K562 (cell line): ENCODE measurements at regions not wholly inside any gene's neighbourhood (a gene's known extent, or its start where the extent isn't known, plus 50 kb on each side); places are given as distances from the start of the nearest gene placed in this dataset.

Source experiments
- ATAC-seq: fragments of 200-7000 bp; cut with Tn5 transposase; 3 replicates; pipeline ENCODE4 v1.9.1; 2020; ENCODE audit warnings: moderate library complexity
- BruUV-seq: library from RNA; stranded (reverse); fragments of 400-500 nt; replicated peaks from 2 replicates; lab custom pipeline; 2021; lab: Mats Ljungman, UMichigan
- CTCF ChIA-PET: fragments of 300-600 bp; formaldehyde crosslinking; extraction: SDS; loops from one replicate; lab custom pipeline; 2021; ENCODE audit warnings: low intra/inter-chr PET ratio; lab: Yijun Ruan, JAX
- POLR2A ChIA-PET: fragments of 300-600, 350-650 bp; sonication (Branson Sonifier 250); formaldehyde crosslinking; extraction: SDS; loops from one replicate; lab custom pipeline; 2021; ENCODE audit warnings: antibody characterized with exemption, inconsistent platforms; lab: Yijun Ruan, JAX
- DNase-seq, 4 experiments: peaks; one replicate each; pipeline versions ENCODE4 v3.0.0 to v3.0.0-alpha.2; 2011 to 2018; ENCODE audit warnings: low spot score in 3 of 4, mixed read lengths in 3 of 4; ENCODE audit errors: extremely low read depth in 1 of 4
- FAIRE-seq: peaks from 2 replicates; lab custom pipeline; 2011; peaks lifted over from hg19 to GRCh38; lab: Jason Lieb, UNC
- H2AFZ ChIP-seq: 2 replicates; pipeline ENCODE4 v1.6.0; 2011; ENCODE audit warnings: low read depth, low read length, control low read depth, inconsistent platforms
- H3K27ac ChIP-seq: fragments of 200-600 bp; 3 replicates; pipeline ENCODE4 v1.8.0; 2011; ENCODE audit warnings: low read depth, mild to moderate bottlenecking, control low read depth, inconsistent platforms, low read length, moderate library complexity, mixed read lengths; ENCODE audit errors: extremely low read depth
- H3K27me3 ChIP-seq, 2 experiments: fragments of 300-600 bp in 1 of 2; 2 replicates in 1 of 2; 3 replicates in 1 of 2; pipeline versions ENCODE4 v1.6.0 to v1.8.0; 2011; ENCODE audit warnings: inconsistent platforms in 2 of 2, low read length in 2 of 2, mild to moderate bottlenecking in 1 of 2, mixed read lengths in 1 of 2, moderate library complexity in 1 of 2; ENCODE audit not compliant: control insufficient read depth in 2 of 2, insufficient read depth in 2 of 2
- H3K36me3 ChIP-seq: fragments of 300-600 bp; 3 replicates; pipeline ENCODE4 v1.8.0; 2011; ENCODE audit warnings: mild to moderate bottlenecking, low read length, inconsistent platforms; ENCODE audit not compliant: control insufficient read depth, insufficient read depth
- H3K4me1 ChIP-seq, 2 experiments: fragments of 200-600 bp in 1 of 2; replicated peaks in 1 of 2; 2 replicates in 1 of 2; 3 replicates in 1 of 2; pipeline versions ENCODE4 v1.5.1 to v1.8.0; 2011; ENCODE audit warnings: inconsistent platforms in 2 of 2, low read length in 2 of 2, mild to moderate bottlenecking in 1 of 2, mixed read lengths in 1 of 2, moderate library complexity in 1 of 2; ENCODE audit not compliant: control insufficient read depth in 2 of 2, insufficient read depth in 2 of 2
- H3K4me2 ChIP-seq: 2 replicates; pipeline ENCODE4 v1.6.1; 2011; ENCODE audit warnings: low read length, control low read depth, inconsistent platforms, mixed read lengths; ENCODE audit not compliant: insufficient read depth
- H3K4me3 ChIP-seq: fragments of 200-600 bp; sonication (generic), shearing (Covaris generic); 2 replicates; pipeline ENCODE4 v1.5.1; 2016; ENCODE audit warnings: control low read depth, inconsistent platforms
- H3K79me2 ChIP-seq: fragments of 200-600 bp; 3 replicates; pipeline ENCODE4 v1.8.0; 2011; ENCODE audit warnings: low read length, inconsistent platforms; ENCODE audit not compliant: control insufficient read depth, insufficient read depth
- H3K9ac ChIP-seq, 2 experiments: 2 replicates each; pipeline versions ENCODE4 v1.6.0 to v1.6.1; 2011; ENCODE audit warnings: low read depth in 2 of 2, low read length in 2 of 2, control low read depth in 1 of 2, inconsistent platforms in 1 of 2, mild to moderate bottlenecking in 1 of 2, mixed read lengths in 1 of 2; ENCODE audit not compliant: insufficient read depth in 1 of 2
- H3K9me1 ChIP-seq: one replicate; pipeline ENCODE4 v1.6.0; 2011; ENCODE audit warnings: inconsistent platforms, mild to moderate bottlenecking, low read length, moderate library complexity; ENCODE audit not compliant: control insufficient read depth, insufficient read depth
- H3K9me3 ChIP-seq: replicated peaks from 2 replicates; pipeline ENCODE4 v1.5.1; 2011; ENCODE audit warnings: low read depth, low read length, inconsistent platforms; ENCODE audit not compliant: control insufficient read depth, insufficient read depth
- H4K20me1 ChIP-seq: replicated peaks from 2 replicates; pipeline ENCODE4 v1.6.1; 2011; ENCODE audit warnings: low read length, inconsistent platforms, mixed read lengths; ENCODE audit not compliant: control insufficient read depth, insufficient read depth
- ARNT ChIP-seq, 2 experiments: fragments of 450-650 bp; IDR thresholded peaks; 2 replicates each; pipeline ENCODE4 v1.6.1; 2016; ENCODE audit warnings: mild to moderate bottlenecking in 1 of 2
- in situ Hi-C: fragments of 300-500 bp; cut with MboI; formaldehyde crosslinking; loops from 4 replicates; pipeline ENCODE4 v1.15.0; 2018; ENCODE audit warnings: inconsistent platforms, mixed read lengths
- intact Hi-C: fragments of 100-400 bp; cut with micrococcal nuclease; formaldehyde crosslinking; loops from 2 replicates; pipeline ENCODE4 v1.14.2; 2022
- TF ChIP-seq, protein P1 (sequence below), 2 experiments: fragments of 450-650 bp in 1 of 2; sonication (generic) in 1 of 2; formaldehyde crosslinking in 1 of 2; IDR thresholded peaks; 2 replicates each; pipeline versions ENCODE4 v1.7.1 to v1.9.0; 2016 to 2022; ENCODE audit warnings: inconsistent platforms in 1 of 2, mild to moderate bottlenecking in 1 of 2, missing genetic modification reagents in 1 of 2

- ChIA-PET CTCF (no interaction called here), POLR2A (no interaction called here)
- ATAC-seq (no peak), FAIRE-seq (no peak), DNase-seq (no peak)
- Histone ChIP-seq H4K20me1 (no peaks in the 10 kb centered on the region), H3K9ac (no peak overlapping the region), H3K27me3 (no peaks in the 10 kb centered on the region), H3K4me1 (no peaks in the 10 kb centered on the region), H3K27ac (no peak overlapping the region), H3K4me3 (no peak overlapping the region), H2AFZ (no peak overlapping the region), H3K9me3 (no peaks in the 10 kb centered on the region), H3K9me1 (no peaks in the 10 kb centered on the region), H3K79me2 (no peaks in the 10 kb centered on the region), H3K4me2 (no peak overlapping the region), H3K36me3 (no peaks in the 10 kb centered on the region)
- BruUV-seq, result no TSS peak
- in situ Hi-C loops, result loop anchor here (25.0 kb wide), 1 partner anchor 1678 kb away; the partner anchor contains the start of gene CCER1
- intact Hi-C loops, result loop anchor here (10.0 kb wide), 1 partner anchor 1276 kb away; no protein-coding TSS in a partner anchor
- TF ChIP-seq ARNT (IDR thresholded peaks at IDR 0.05), result 0 out of 4 replicates have a peak, but pooled peaks of 1 of the 2 experiments have one; percentile 26
- TF ChIP-seq, protein P1, sequence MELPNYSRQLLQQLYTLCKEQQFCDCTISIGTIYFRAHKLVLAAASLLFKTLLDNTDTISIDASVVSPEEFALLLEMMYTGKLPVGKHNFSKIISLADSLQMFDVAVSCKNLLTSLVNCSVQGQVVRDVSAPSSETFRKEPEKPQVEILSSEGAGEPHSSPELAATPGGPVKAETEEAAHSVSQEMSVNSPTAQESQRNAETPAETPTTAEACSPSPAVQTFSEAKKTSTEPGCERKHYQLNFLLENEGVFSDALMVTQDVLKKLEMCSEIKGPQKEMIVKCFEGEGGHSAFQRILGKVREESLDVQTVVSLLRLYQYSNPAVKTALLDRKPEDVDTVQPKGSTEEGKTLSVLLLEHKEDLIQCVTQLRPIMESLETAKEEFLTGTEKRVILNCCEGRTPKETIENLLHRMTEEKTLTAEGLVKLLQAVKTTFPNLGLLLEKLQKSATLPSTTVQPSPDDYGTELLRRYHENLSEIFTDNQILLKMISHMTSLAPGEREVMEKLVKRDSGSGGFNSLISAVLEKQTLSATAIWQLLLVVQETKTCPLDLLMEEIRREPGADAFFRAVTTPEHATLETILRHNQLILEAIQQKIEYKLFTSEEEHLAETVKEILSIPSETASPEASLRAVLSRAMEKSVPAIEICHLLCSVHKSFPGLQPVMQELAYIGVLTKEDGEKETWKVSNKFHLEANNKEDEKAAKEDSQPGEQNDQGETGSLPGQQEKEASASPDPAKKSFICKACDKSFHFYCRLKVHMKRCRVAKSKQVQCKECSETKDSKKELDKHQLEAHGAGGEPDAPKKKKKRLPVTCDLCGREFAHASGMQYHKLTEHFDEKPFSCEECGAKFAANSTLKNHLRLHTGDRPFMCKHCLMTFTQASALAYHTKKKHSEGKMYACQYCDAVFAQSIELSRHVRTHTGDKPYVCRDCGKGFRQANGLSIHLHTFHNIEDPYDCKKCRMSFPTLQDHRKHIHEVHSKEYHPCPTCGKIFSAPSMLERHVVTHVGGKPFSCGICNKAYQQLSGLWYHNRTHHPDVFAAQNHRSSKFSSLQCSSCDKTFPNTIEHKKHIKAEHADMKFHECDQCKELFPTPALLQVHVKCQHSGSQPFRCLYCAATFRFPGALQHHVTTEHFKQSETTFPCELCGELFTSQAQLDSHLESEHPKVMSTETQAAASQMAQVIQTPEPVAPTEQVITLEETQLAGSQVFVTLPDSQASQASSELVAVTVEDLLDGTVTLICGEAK (IDR thresholded peaks at IDR 0.05), result no peak
- TF ChIP-seq, protein P1 (CRISPR knock-in tag; IDR thresholded peaks at IDR 0.05), result no peak
These were observed 62.1 kb upstream of the PLEKHG7 start for GRCh38 chr12:92640691-92641090.
